PC-9 (cell line): ENCODE measurements at regions not wholly inside any gene's neighbourhood (a gene's known extent, or its start where the extent isn't known, plus 50 kb on each side); places are given as distances from the start of the nearest gene placed in this dataset.

Experiments used
- CTCF ChIP-seq: fragments of 200-600 bp; sonication (generic); conservative IDR thresholded peaks from 2 replicates; pipeline ENCODE4 v1.6.1; 2017; ENCODE audit warnings: mixed run types, antibody characterized with exemption, mild to moderate bottlenecking, moderate library complexity
- EZH2 ChIP-seq: fragments of 200-600 bp; sonication (generic); IDR thresholded peaks from 2 replicates; pipeline ENCODE4 v1.8.0; 2017; ENCODE audit warnings: antibody characterized with exemption, low read depth

GRCh38 chr1:5324883-5325282 is 667.3 kb downstream of the NPHP4 start:
- TF ChIP-seq CTCF (no peak), EZH2 (no peak)
